K562 (cell line): ENCODE measurements at regions not wholly inside any gene's neighbourhood (a gene's known extent, or its start where the extent isn't known, plus 50 kb on each side); places are given as distances from the start of the nearest gene placed in this dataset.

Experiments used
- CHCHD3 ChIP-seq: fragments of 250-450 bp; sonication (Bioruptor Pico); IDR thresholded peaks from 2 replicates; pipeline ENCODE4 v2.1.2; 2022; ENCODE audit warnings: mild to moderate bottlenecking
- CHD1 ChIP-seq: fragments of 200-600 bp; sonication (generic); IDR thresholded peaks from one replicate; pipeline ENCODE4 v1.6.1; 2012; ENCODE audit warnings: mild to moderate bottlenecking, moderate library complexity, low read length, inconsistent platforms
- CTCF ChIP-seq, 3 experiments: IDR thresholded peaks in 2 of 3; conservative IDR thresholded peaks in 1 of 3; 2 replicates each; pipeline ENCODE4 v1.5.1; 2011 to 2012; ENCODE audit warnings: low read length in 3 of 3, mild to moderate bottlenecking in 3 of 3, control low read depth in 2 of 3, improper control_type of control experiment in 1 of 3, inconsistent platforms in 1 of 3, low read depth in 1 of 3, mixed read lengths in 1 of 3, moderate library complexity in 1 of 3; ENCODE audit not compliant: insufficient read depth in 2 of 3
- JUNB ChIP-seq: fragments of 450-650 bp; formaldehyde crosslinking; conservative IDR thresholded peaks from 2 replicates; pipeline ENCODE4 v1.4.0; 2020; ENCODE audit warnings: mild to moderate bottlenecking
- POLR2A ChIP-seq: fragments of 450-650 bp; conservative IDR thresholded peaks from 2 replicates; pipeline ENCODE4 v1.6.1; 2016
- PPARD ChIP-seq: fragments of 250-450 bp; sonication (Bioruptor Pico); IDR thresholded peaks from 2 replicates; pipeline ENCODE4 v1.8.0; 2022; ENCODE audit warnings: inconsistent platforms, mild to moderate bottlenecking, moderate library complexity
- PRDM10 ChIP-seq: fragments of 450-650 bp; IDR thresholded peaks from 2 replicates; pipeline ENCODE4 v1.6.1; 2018; ENCODE audit not compliant: partially characterized antibody
- ZNF407 ChIP-seq: fragments of 450-650 bp; IDR thresholded peaks from 2 replicates; pipeline ENCODE4 v1.6.1; 2016; ENCODE audit warnings: low read depth

GRCh38 chr1:103371234-103371633, 154.3 kb upstream of the RNPC3 start:
- TF ChIP-seq PPARD, result no peak
- no peak for TF ChIP-seq ZNF407
- TF ChIP-seq POLR2A, result no peak
- TF ChIP-seq CHD1, result no peak
- TF ChIP-seq PRDM10, result no peak
- no peak for TF ChIP-seq CHCHD3 (CRISPR knock-in tag)
- no peak for TF ChIP-seq JUNB (CRISPR knock-in tag)
- TF ChIP-seq CTCF (IDR thresholded peaks at IDR 0.05 in 2 of 3, conservative IDR thresholded peaks at IDR 0.05 in 1 of 3; ENCODE audit: insufficient read depth in 2 of 3, low read depth in 1 of 3, low read length in 3 of 3), result no peak
